ENCODE measurements at regions not wholly inside any gene's neighbourhood (a gene's known extent, or its start where the extent isn't known, plus 50 kb on each side); places are given as distances from the start of the nearest gene placed in this dataset.

GRCh38 chr5:92605591-92605990 is 975.4 kb downstream of the NR2F1-AS1 start:
- TF ChIP-seq, protein P1, sequence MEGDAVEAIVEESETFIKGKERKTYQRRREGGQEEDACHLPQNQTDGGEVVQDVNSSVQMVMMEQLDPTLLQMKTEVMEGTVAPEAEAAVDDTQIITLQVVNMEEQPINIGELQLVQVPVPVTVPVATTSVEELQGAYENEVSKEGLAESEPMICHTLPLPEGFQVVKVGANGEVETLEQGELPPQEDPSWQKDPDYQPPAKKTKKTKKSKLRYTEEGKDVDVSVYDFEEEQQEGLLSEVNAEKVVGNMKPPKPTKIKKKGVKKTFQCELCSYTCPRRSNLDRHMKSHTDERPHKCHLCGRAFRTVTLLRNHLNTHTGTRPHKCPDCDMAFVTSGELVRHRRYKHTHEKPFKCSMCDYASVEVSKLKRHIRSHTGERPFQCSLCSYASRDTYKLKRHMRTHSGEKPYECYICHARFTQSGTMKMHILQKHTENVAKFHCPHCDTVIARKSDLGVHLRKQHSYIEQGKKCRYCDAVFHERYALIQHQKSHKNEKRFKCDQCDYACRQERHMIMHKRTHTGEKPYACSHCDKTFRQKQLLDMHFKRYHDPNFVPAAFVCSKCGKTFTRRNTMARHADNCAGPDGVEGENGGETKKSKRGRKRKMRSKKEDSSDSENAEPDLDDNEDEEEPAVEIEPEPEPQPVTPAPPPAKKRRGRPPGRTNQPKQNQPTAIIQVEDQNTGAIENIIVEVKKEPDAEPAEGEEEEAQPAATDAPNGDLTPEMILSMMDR (IDR thresholded peaks at IDR 0.05): no peak
- TF ChIP-seq POLR2A (IDR thresholded peaks at IDR 0.05): no peak

Measured in thyroid gland (tissue), 4 donors.